GM12872 (cell line): ENCODE measurements at regions not wholly inside any gene's neighbourhood (a gene's known extent, or its start where the extent isn't known, plus 50 kb on each side); places are given as distances from the start of the nearest gene placed in this dataset.

Experiments
- TF ChIP-seq, protein P1 (sequence below): IDR thresholded peaks from 3 replicates; pipeline ENCODE4 v1.5.1; 2011; ENCODE audit warnings: low read depth, mild to moderate bottlenecking, low read length, moderate library complexity; ENCODE audit not compliant: insufficient read depth

DNA sequence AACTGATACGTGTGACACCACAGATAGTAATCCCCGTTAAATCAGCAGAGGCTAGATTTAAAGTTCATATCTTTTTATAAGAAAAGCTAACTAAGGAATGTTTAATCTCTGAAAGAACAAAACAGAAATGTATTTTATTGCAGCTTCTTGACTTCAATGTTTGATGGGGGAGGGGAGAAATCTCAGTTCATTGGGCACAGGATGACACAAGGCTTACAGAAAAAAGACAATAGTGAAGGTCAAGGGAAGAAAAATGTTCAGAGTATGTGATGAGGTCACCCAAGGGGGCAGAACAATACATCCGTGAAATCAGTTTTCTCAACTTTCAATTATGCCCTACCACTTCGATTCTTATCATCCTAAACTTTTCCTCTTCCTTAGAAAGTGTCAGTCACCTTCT, 102.9 kb downstream of the ELAPOR2 start:
- TF ChIP-seq, protein P1, sequence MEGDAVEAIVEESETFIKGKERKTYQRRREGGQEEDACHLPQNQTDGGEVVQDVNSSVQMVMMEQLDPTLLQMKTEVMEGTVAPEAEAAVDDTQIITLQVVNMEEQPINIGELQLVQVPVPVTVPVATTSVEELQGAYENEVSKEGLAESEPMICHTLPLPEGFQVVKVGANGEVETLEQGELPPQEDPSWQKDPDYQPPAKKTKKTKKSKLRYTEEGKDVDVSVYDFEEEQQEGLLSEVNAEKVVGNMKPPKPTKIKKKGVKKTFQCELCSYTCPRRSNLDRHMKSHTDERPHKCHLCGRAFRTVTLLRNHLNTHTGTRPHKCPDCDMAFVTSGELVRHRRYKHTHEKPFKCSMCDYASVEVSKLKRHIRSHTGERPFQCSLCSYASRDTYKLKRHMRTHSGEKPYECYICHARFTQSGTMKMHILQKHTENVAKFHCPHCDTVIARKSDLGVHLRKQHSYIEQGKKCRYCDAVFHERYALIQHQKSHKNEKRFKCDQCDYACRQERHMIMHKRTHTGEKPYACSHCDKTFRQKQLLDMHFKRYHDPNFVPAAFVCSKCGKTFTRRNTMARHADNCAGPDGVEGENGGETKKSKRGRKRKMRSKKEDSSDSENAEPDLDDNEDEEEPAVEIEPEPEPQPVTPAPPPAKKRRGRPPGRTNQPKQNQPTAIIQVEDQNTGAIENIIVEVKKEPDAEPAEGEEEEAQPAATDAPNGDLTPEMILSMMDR, result no peak

DNA sequence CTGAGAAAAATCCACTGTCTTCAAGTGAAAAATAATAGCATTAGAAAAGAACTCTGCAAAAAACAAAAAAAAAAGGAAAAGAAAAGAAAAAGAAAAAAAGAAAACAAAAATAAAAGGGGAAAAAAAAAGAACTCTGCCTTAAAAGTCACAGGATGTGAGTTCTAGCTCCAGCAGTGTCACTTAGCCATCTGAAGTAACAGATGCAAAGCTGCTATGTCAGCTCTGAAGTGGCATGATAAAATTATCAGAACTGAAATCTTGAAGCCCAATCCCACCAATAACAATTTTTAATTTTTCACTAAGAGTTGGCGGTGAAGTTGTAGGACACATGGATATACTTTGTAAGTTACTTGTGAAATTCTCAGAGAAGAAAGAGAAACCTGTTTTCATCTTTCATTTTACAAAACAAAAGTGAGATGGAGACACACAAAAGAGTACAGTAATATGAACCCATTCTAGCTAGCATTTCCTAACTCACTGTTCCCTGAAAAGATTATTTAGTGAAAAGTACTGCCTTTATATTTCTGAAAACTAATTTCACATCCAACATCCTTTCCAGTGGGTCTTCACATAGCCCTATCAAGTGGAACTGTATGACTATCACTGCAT, 103.5 kb downstream of the ELAPOR2 start:
- TF ChIP-seq, protein P1, result no peak

DNA sequence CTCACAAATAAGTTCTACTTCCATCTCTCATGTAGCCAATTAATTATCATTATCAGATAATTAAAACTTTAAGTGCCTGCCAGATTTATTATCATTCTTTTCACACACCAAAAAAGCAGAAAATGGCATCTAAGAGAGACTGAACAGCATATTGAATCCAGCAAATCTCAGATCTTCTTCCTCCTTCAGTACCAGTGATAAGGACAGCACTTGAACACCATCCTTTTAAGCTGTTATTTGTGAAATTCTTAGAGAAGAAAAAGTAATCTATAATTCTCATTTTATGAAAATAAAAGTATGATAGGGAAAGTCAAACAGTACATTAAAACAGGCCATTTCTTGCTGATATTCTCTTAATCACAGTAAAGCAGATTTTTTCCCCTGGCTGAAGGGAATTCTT, 104.5 kb downstream of the ELAPOR2 start:
- TF ChIP-seq, protein P1, result no peak

DNA sequence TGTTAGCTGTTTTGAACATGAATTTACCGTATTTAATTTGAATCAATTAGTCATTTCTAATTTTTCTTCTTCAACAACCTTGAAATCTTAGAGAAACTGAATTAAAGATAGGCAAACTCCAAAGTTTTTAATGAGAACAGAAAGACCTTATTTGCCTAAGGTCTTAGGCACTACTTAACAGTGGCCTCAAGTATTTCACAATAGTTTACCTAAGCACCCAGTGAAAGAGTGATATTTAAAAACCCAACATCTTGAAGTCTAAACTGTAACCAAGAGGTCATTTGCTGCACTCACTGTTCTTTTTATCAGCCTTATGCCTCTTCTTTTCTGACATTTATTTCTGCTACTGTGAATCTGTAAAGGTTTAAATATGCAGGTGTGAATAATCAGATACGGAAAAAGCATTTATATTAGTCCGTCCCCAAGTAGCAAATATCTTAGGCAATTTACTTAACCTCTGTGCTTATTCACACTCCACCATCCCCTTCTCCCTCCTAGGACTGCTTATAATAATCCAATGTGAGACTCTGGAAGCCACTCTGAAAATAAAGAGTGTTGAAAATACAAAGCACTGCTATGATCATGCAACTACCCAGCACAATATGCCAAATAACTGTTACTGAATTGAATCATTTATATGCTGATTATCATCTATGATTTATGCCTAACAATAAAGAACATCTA, 105.7 kb downstream of the ELAPOR2 start:
- TF ChIP-seq, protein P1, result no peak

DNA sequence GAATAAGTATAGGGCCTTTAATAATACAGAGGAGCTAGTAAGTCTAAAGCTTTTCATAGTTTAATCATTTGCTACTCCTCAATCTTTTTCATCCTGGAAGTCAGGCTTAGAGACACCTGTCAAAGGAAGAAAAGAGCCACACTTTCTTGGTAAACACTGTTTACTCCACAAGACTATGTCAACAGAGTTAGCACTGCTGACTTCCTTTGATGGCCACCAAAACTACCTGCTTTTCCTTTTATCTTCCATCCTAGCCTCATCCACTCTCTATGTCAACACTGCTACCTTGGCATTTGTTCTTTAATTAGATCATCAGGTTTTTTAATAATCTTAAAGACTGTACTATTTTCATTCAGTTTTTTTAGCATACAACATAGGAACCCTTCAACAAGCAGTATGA, 106.2 kb downstream of the ELAPOR2 start:
- TF ChIP-seq, protein P1, result no peak

DNA sequence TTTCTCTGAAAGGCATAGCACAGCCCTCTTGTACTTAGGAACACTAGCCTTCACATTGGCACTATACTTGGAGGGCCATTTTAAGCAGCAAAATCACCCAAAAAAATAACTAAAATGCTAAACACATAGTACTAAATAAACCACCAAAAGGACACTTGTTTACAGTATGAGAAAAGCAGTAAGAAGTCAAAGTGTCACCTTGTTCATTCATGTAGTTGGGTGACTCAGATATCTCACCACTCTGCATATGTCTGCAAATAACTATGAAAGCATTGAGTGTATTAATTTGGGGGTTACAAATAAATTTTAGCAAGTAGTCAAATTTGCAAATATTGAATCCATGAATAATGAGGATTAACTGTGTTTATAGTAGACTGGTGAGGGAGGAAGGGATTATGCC, 107.6 kb downstream of the ELAPOR2 start:
- TF ChIP-seq, protein P1, result no peak

DNA sequence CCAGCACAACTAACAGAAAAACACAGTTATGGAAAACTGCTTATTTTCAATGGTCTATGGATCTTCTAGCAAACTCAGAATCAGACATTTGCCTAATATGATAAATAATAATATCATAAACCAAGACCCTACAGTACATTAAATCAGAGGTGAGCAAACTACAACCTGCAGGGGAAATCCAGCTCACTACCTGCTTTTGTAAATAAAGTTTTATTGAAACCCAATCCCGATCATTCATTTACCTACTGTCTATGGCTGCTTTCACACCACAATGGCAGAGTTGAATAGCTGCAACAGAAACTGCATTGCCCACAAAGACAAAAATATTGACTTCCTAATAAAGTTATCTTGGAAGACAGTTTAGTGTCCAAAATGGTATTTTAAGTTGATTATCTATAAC, 108.5 kb downstream of the ELAPOR2 start:
- TF ChIP-seq, protein P1, result no peak

DNA sequence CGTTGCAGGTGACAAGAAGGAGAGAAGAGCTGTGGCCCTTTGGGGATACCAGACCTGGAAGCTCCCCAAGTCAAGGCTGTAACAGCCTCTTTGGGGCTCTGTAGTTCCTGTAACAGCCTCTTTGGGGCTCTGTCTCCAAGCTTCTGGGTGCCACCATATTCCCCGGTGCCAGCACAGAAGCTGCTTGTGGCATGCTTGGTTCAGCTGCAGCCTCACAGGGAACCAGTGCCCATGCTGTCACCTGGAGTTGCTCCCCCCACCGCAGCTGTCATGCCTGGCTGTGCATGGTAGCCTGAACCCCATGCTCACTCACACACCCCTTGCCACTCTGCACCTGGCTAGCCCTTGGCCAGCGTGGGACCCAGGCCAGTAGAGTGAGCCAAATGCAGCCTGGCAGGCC, 109.1 kb downstream of the ELAPOR2 start:
- TF ChIP-seq, protein P1, result peak; percentile 46; the same call in 2 of the 3 replicates
